ENCODE measurements at regions not wholly inside any gene's neighbourhood (a gene's known extent, or its start where the extent isn't known, plus 50 kb on each side); places are given as distances from the start of the nearest gene placed in this dataset.
"Not testable (repeated sequence)": the region's sequence is repeated elsewhere in the genome, so short reads cannot be mapped to it uniquely, and the experiment has no call there.

GRCh38 chr2:111605798-111606197, 278.2 kb downstream of the ANAPC1 start:
- not testable (repeated sequence) for TF ChIP-seq POLR2AphosphoS5, POLR2A, CTCF, EP300 (IDR thresholded peaks at IDR 0.05)

Measured in sigmoid colon (tissue), 4 donors.